ENCODE measurements at regions not wholly inside any gene's neighbourhood (a gene's known extent, or its start where the extent isn't known, plus 50 kb on each side); places are given as distances from the start of the nearest gene placed in this dataset.

DNA sequence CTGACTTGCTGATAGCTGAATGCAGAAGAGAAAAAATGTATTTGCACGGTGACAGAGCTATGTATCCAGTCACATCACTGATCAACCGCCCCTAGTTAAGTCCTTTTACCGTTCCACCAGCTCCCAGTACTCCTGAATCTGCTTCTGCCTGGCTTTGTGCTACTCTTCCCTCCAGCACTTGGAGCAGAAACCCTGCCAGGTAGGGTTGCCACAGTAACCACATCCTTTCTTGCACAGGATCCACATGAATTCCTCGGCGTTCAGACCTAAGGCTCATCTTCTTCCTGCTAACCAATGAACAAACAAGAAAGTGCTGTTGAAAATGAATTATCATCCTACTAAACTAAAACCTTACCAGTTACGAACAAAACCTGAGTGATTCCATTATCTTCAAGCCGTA lies 52.0 kb upstream of the KCTD7 start:
- TF ChIP-seq CHD4 (IDR thresholded peaks at IDR 0.05): no peak
- TF ChIP-seq, protein P1, sequence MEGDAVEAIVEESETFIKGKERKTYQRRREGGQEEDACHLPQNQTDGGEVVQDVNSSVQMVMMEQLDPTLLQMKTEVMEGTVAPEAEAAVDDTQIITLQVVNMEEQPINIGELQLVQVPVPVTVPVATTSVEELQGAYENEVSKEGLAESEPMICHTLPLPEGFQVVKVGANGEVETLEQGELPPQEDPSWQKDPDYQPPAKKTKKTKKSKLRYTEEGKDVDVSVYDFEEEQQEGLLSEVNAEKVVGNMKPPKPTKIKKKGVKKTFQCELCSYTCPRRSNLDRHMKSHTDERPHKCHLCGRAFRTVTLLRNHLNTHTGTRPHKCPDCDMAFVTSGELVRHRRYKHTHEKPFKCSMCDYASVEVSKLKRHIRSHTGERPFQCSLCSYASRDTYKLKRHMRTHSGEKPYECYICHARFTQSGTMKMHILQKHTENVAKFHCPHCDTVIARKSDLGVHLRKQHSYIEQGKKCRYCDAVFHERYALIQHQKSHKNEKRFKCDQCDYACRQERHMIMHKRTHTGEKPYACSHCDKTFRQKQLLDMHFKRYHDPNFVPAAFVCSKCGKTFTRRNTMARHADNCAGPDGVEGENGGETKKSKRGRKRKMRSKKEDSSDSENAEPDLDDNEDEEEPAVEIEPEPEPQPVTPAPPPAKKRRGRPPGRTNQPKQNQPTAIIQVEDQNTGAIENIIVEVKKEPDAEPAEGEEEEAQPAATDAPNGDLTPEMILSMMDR (IDR thresholded peaks at IDR 0.05 in 2 of 3, conservative IDR thresholded peaks at IDR 0.05 in 1 of 3; ENCODE audit: control insufficient read depth in 2 of 3, extremely low read depth in 1 of 3, insufficient read depth in 1 of 3, low read depth in 3 of 3, low read length in 3 of 3): no peak
- TF ChIP-seq CREM (IDR thresholded peaks at IDR 0.05; ENCODE audit: low read depth): no peak
- no peak for TF ChIP-seq POLR2AphosphoS5 (IDR thresholded peaks at IDR 0.05; ENCODE audit: low read length)
- no peak for TF ChIP-seq CEBPB (IDR thresholded peaks at IDR 0.05; ENCODE audit: borderline replicate concordance in 1 of 2, low read depth in 2 of 2, low read length in 2 of 2)
- TF ChIP-seq EP300 (IDR thresholded peaks at IDR 0.05; ENCODE audit: borderline replicate concordance in 1 of 2, control insufficient read depth in 1 of 2, low read depth in 2 of 2, low read length in 2 of 2): no peak

Data from GM12878 (cell line).